ENCODE measurements at regions not wholly inside any gene's neighbourhood (a gene's known extent, or its start where the extent isn't known, plus 50 kb on each side); places are given as distances from the start of the nearest gene placed in this dataset.

DNA sequence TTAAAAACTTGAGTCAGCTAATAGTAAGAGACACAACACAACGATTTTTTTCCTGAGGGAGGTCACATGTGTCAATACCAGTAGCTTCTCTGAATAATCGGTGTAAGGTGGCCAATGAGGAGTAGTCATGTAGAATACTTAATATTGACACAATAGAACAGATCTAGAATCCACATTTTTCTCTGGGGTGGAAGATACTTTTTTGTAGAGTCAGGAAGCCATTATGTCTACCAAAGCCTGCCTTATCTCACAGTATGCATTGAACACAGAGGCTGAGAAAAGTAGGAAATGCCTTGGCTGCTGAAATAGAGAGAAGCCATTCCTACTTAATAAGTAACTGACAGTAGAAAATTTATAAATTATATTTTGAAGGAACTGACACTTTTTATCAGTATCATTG lies 725.0 kb downstream of the METTL15 start:
- ATAC-seq (ENCODE audit: low read depth) (no peak), DNase-seq (no peak)
- ChIA-PET CTCF (no interaction called here), POLR2A (no interaction called here)
- Mint-ChIP-seq H3K27me3 (no peaks in the 10 kb centered on the region), H3K4me3 (no peak overlapping the region), H3K36me3 (ENCODE audit: low read depth) (no peaks in the 10 kb centered on the region), H3K9me3 (no peaks in the 10 kb centered on the region), H3K4me1 (no peaks in the 10 kb centered on the region), H3K27ac (no peak overlapping the region)
- TF ChIP-seq, protein P1, sequence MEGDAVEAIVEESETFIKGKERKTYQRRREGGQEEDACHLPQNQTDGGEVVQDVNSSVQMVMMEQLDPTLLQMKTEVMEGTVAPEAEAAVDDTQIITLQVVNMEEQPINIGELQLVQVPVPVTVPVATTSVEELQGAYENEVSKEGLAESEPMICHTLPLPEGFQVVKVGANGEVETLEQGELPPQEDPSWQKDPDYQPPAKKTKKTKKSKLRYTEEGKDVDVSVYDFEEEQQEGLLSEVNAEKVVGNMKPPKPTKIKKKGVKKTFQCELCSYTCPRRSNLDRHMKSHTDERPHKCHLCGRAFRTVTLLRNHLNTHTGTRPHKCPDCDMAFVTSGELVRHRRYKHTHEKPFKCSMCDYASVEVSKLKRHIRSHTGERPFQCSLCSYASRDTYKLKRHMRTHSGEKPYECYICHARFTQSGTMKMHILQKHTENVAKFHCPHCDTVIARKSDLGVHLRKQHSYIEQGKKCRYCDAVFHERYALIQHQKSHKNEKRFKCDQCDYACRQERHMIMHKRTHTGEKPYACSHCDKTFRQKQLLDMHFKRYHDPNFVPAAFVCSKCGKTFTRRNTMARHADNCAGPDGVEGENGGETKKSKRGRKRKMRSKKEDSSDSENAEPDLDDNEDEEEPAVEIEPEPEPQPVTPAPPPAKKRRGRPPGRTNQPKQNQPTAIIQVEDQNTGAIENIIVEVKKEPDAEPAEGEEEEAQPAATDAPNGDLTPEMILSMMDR (IDR thresholded peaks at IDR 0.05), result no peak
- intact Hi-C loops (cut with micrococcal nuclease), result no loop called here

DNA sequence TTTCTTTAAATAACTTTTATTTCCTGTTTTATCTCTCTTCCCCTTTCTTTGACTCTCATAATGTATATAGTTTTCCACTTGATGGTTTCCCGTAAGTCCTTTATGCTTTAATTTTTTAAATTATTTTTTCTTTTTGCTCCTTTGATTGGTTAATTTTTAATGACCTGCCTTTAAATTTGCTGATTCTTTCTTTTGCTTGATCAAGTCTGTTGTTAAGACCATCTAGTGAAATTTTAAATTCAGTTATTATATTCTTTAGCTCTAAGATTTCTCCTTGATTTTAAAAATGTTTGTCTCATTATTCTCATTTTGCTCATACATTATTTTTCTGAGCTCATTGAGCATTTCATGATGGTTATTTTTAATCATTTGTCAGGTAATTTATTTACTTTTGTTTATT lies 718.6 kb downstream of the METTL15 start:
- intact Hi-C loops (cut with micrococcal nuclease), result no loop called here
- H3K27me3 Mint-ChIP-seq, result no peaks in the 10 kb centered on the region
- H3K36me3 Mint-ChIP-seq (ENCODE audit: low read depth), result no peaks in the 10 kb centered on the region
- ChIA-PET POLR2A (no interaction called here), CTCF (no interaction called here)
- no peak overlapping the region for H3K4me3 Mint-ChIP-seq
- TF ChIP-seq, protein P1 (IDR thresholded peaks at IDR 0.05), result no peak
- DNase-seq (no peak), ATAC-seq (ENCODE audit: low read depth) (no peak)
- H3K9me3 Mint-ChIP-seq, result peaks cover 6% of the 10 kb centered on the region
- H3K27ac Mint-ChIP-seq, result no peak overlapping the region
- no peaks in the 10 kb centered on the region for H3K4me1 Mint-ChIP-seq

DNA sequence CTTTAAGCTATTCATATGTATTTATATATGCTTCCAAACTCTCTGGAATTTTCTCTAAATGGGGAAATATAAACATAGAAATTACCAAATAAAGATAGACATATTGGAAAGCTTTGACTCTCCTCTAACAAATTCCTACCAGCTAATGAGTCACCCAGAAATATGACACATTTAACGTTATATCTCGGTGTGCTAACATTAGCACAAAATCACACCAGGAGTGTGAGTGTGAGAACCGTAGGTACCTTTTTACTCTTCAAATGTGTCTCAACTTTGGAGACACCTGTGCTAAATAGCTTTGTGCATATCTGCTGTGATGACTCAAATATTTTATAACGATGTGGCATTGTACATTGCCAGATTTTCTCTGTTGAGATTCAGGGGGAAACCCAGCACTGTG lies 714.4 kb downstream of the METTL15 start:
- Mint-ChIP-seq H3K9me3 (peaks cover 6% of the 10 kb centered on the region), H3K27ac (no peak overlapping the region), H3K4me3 (no peak overlapping the region), H3K27me3 (no peaks in the 10 kb centered on the region), H3K36me3 (ENCODE audit: low read depth) (no peaks in the 10 kb centered on the region), H3K4me1 (no peaks in the 10 kb centered on the region)
- ChIA-PET CTCF (no interaction called here), POLR2A (no interaction called here)
- TF ChIP-seq, protein P1 (IDR thresholded peaks at IDR 0.05), result no peak
- intact Hi-C loops (cut with micrococcal nuclease), result no loop called here
- DNase-seq (no peak), ATAC-seq (ENCODE audit: low read depth) (no peak)

DNA sequence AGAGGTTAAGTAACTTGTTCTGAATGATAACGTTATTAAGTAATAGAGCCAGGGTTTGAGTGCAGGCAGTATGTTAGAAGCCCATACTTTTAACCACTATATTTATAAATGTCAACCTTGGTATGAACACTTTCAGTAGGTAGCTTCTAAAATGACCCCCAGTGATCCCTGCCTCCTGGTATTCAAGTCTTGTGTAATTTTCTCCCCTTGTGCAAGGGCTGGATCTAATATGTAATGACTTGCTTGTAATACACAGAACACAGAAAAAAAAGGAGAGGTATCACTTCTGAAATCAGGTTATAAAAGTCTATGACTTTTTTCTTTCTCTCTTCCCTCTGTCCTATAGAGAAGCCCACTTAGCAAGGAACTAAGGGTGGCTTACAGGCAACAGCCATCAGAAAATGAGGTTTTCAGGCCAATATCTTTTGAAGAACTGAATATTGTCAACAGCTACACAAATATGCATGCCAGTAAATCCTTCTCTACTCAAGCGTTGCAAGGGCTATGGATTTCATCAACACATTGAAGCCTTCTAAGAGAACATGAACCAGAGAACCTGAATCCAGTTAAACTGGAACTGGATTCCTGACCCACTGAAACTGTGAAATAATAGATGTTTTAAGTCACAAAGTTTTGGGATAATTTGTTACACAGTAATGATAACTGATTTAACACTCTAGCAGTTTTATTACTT lies 712.3 kb downstream of the METTL15 start:
- H3K27ac Mint-ChIP-seq, result no peak overlapping the region
- TF ChIP-seq, protein P1 (IDR thresholded peaks at IDR 0.05), result no peak
- DNase-seq (no peak), ATAC-seq (ENCODE audit: low read depth) (no peak)
- no peak overlapping the region for H3K4me3 Mint-ChIP-seq
- H3K4me1 Mint-ChIP-seq, result no peaks in the 10 kb centered on the region
- intact Hi-C loops (cut with micrococcal nuclease), result no loop called here
- ChIA-PET CTCF (no interaction called here), POLR2A (no interaction called here)
- H3K27me3 Mint-ChIP-seq, result no peaks in the 10 kb centered on the region
- H3K9me3 Mint-ChIP-seq, result no peaks in the 10 kb centered on the region
- no peaks in the 10 kb centered on the region for H3K36me3 Mint-ChIP-seq (ENCODE audit: low read depth)

DNA sequence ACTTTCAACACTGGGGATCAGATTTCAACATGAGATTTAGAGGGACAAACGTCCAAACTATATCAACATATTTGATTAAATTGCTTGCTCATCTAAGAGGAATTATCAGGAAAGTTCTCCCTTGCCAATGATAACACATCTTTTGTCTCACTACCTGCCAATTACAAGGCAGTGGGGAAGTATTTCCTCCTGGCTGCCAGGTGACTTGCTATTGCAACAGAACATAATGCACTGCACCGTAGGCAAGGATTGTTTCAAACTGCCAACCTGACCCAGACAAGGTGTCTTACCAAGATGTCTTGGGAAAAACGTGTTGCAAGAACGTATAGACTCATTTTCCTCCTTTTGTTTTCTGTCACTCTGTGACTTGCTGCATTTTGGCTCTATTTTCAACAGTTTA lies 711.6 kb downstream of the METTL15 start:
- Mint-ChIP-seq H3K9me3 (no peaks in the 10 kb centered on the region), H3K4me1 (no peaks in the 10 kb centered on the region), H3K4me3 (no peak overlapping the region), H3K27ac (no peak overlapping the region), H3K27me3 (no peaks in the 10 kb centered on the region), H3K36me3 (ENCODE audit: low read depth) (no peaks in the 10 kb centered on the region)
- DNase-seq (no peak), ATAC-seq (ENCODE audit: low read depth) (no peak)
- ChIA-PET POLR2A (no interaction called here), CTCF (no interaction called here)
- TF ChIP-seq, protein P1 (IDR thresholded peaks at IDR 0.05), result no peak
- intact Hi-C loops (cut with micrococcal nuclease), result no loop called here
